ENCODE measurements at regions not wholly inside any gene's neighbourhood (a gene's known extent, or its start where the extent isn't known, plus 50 kb on each side); places are given as distances from the start of the nearest gene placed in this dataset.

- H3K4me1 ChIP-seq (ENCODE audit: control insufficient read depth, insufficient read depth, low read length) = no peaks in the 10 kb centered on the region
- H3K36me3 ChIP-seq (ENCODE audit: control insufficient read depth, insufficient read depth, low read length) = no peaks in the 10 kb centered on the region
- no peak overlapping the region for H3K9ac ChIP-seq (ENCODE audit: low read length)
- no peaks in the 10 kb centered on the region for H3K9me3 ChIP-seq (ENCODE audit: control insufficient read depth, insufficient read depth, low read depth, low read length)
- H3K4me3 ChIP-seq (ENCODE audit: low read depth, low read length) = no peak overlapping the region
- H3K27me3 ChIP-seq (ENCODE audit: control insufficient read depth, insufficient read depth, low read length) = no peaks in the 10 kb centered on the region
- H3K27ac ChIP-seq (ENCODE audit: low read depth, low read length) = no peak overlapping the region
Observed at GRCh38 chr11:122399375-122399774, 256.1 kb upstream of the UBASH3B start.

- Histone ChIP-seq H3K4me1 (ENCODE audit: control insufficient read depth, insufficient read depth, low read length) (no peaks in the 10 kb centered on the region), H3K27ac (ENCODE audit: low read depth, low read length) (no peak overlapping the region), H3K36me3 (ENCODE audit: control insufficient read depth, insufficient read depth, low read length) (no peaks in the 10 kb centered on the region), H3K9ac (ENCODE audit: low read length) (no peak overlapping the region), H3K4me3 (ENCODE audit: low read depth, low read length) (no peak overlapping the region), H3K9me3 (ENCODE audit: control insufficient read depth, insufficient read depth, low read depth, low read length) (no peaks in the 10 kb centered on the region), H3K27me3 (ENCODE audit: control insufficient read depth, insufficient read depth, low read length) (no peaks in the 10 kb centered on the region)
Observed at GRCh38 chr11:122398851-122399250, 256.7 kb upstream of the UBASH3B start.

- Histone ChIP-seq H3K9ac (ENCODE audit: low read length) (no peak overlapping the region), H3K4me1 (ENCODE audit: control insufficient read depth, insufficient read depth, low read length) (no peaks in the 10 kb centered on the region), H3K36me3 (ENCODE audit: control insufficient read depth, insufficient read depth, low read length) (no peaks in the 10 kb centered on the region), H3K27ac (ENCODE audit: low read depth, low read length) (no peak overlapping the region), H3K4me3 (ENCODE audit: low read depth, low read length) (no peak overlapping the region), H3K27me3 (ENCODE audit: control insufficient read depth, insufficient read depth, low read length) (no peaks in the 10 kb centered on the region), H3K9me3 (ENCODE audit: control insufficient read depth, insufficient read depth, low read depth, low read length) (no peaks in the 10 kb centered on the region)
Observed at GRCh38 chr11:122398167-122398566, 257.4 kb upstream of the UBASH3B start.

- Histone ChIP-seq H3K36me3 (ENCODE audit: control insufficient read depth, insufficient read depth, low read length) (no peaks in the 10 kb centered on the region), H3K4me1 (ENCODE audit: control insufficient read depth, insufficient read depth, low read length) (no peaks in the 10 kb centered on the region), H3K4me3 (ENCODE audit: low read depth, low read length) (no peak overlapping the region), H3K9ac (ENCODE audit: low read length) (no peak overlapping the region), H3K27ac (ENCODE audit: low read depth, low read length) (no peak overlapping the region), H3K27me3 (ENCODE audit: control insufficient read depth, insufficient read depth, low read length) (no peaks in the 10 kb centered on the region), H3K9me3 (ENCODE audit: control insufficient read depth, insufficient read depth, low read depth, low read length) (0 out of 2 replicates have a peak, but pooled peaks cover 8% of the 10 kb centered on the region)
Observed at GRCh38 chr11:122395282-122395681, 260.2 kb upstream of the UBASH3B start.

- no peaks in the 10 kb centered on the region for H3K4me1 ChIP-seq (ENCODE audit: control insufficient read depth, insufficient read depth, low read length)
- no peak overlapping the region for H3K9ac ChIP-seq (ENCODE audit: low read length)
- H3K4me3 ChIP-seq (ENCODE audit: low read depth, low read length) = no peak overlapping the region
- 0 out of 2 replicates have a peak, but pooled peaks cover 10% of the 10 kb centered on the region for H3K9me3 ChIP-seq (ENCODE audit: control insufficient read depth, insufficient read depth, low read depth, low read length)
- H3K27ac ChIP-seq (ENCODE audit: low read depth, low read length) = no peak overlapping the region
- H3K36me3 ChIP-seq (ENCODE audit: control insufficient read depth, insufficient read depth, low read length) = no peaks in the 10 kb centered on the region
- H3K27me3 ChIP-seq (ENCODE audit: control insufficient read depth, insufficient read depth, low read length) = no peaks in the 10 kb centered on the region
Observed at GRCh38 chr11:122394313-122394712, 261.2 kb upstream of the UBASH3B start.

GRCh38 chr11:122393209-122393860 is 262.2 kb upstream of the UBASH3B start:
- Histone ChIP-seq H3K9ac (ENCODE audit: low read length) (no peak overlapping the region), H3K27ac (ENCODE audit: low read depth, low read length) (no peak overlapping the region), H3K9me3 (ENCODE audit: control insufficient read depth, insufficient read depth, low read depth, low read length) (0 out of 2 replicates have a peak, but pooled peaks cover 10% of the 10 kb centered on the region), H3K4me3 (ENCODE audit: low read depth, low read length) (no peak overlapping the region), H3K27me3 (ENCODE audit: control insufficient read depth, insufficient read depth, low read length) (no peaks in the 10 kb centered on the region), H3K36me3 (ENCODE audit: control insufficient read depth, insufficient read depth, low read length) (no peaks in the 10 kb centered on the region), H3K4me1 (ENCODE audit: control insufficient read depth, insufficient read depth, low read length) (no peaks in the 10 kb centered on the region)

- Histone ChIP-seq H3K4me3 (ENCODE audit: low read depth, low read length) (no peak overlapping the region), H3K4me1 (ENCODE audit: control insufficient read depth, insufficient read depth, low read length) (no peaks in the 10 kb centered on the region), H3K9ac (ENCODE audit: low read length) (no peak overlapping the region), H3K27ac (ENCODE audit: low read depth, low read length) (no peak overlapping the region), H3K9me3 (ENCODE audit: control insufficient read depth, insufficient read depth, low read depth, low read length) (0 out of 2 replicates have a peak, but pooled peaks cover 10% of the 10 kb centered on the region), H3K36me3 (ENCODE audit: control insufficient read depth, insufficient read depth, low read length) (no peaks in the 10 kb centered on the region), H3K27me3 (ENCODE audit: control insufficient read depth, insufficient read depth, low read length) (no peaks in the 10 kb centered on the region)
Observed at GRCh38 chr11:122392508-122392907, 263.0 kb upstream of the UBASH3B start.

- Histone ChIP-seq H3K9me3 (ENCODE audit: control insufficient read depth, insufficient read depth, low read depth, low read length) (0 out of 2 replicates have a peak, but pooled peaks cover 10% of the 10 kb centered on the region), H3K27ac (ENCODE audit: low read depth, low read length) (no peak overlapping the region), H3K4me3 (ENCODE audit: low read depth, low read length) (no peak overlapping the region), H3K9ac (ENCODE audit: low read length) (no peak overlapping the region), H3K36me3 (ENCODE audit: control insufficient read depth, insufficient read depth, low read length) (no peaks in the 10 kb centered on the region), H3K4me1 (ENCODE audit: control insufficient read depth, insufficient read depth, low read length) (no peaks in the 10 kb centered on the region), H3K27me3 (ENCODE audit: control insufficient read depth, insufficient read depth, low read length) (no peaks in the 10 kb centered on the region)
Observed at GRCh38 chr11:122391049-122391448, 264.5 kb upstream of the UBASH3B start.

- no peak overlapping the region for H3K9ac ChIP-seq (ENCODE audit: low read length)
- no peaks in the 10 kb centered on the region for H3K36me3 ChIP-seq (ENCODE audit: control insufficient read depth, insufficient read depth, low read length)
- H3K4me1 ChIP-seq (ENCODE audit: control insufficient read depth, insufficient read depth, low read length) = no peaks in the 10 kb centered on the region
- no peaks in the 10 kb centered on the region for H3K9me3 ChIP-seq (ENCODE audit: control insufficient read depth, insufficient read depth, low read depth, low read length)
- no peak overlapping the region for H3K4me3 ChIP-seq (ENCODE audit: low read depth, low read length)
- no peak overlapping the region for H3K27ac ChIP-seq (ENCODE audit: low read depth, low read length)
- H3K27me3 ChIP-seq (ENCODE audit: control insufficient read depth, insufficient read depth, low read length) = no peaks in the 10 kb centered on the region
Observed at GRCh38 chr11:122383186-122383585, 267.2 kb upstream of the BLID start.

GRCh38 chr11:122375687-122376399 is 259.8 kb upstream of the BLID start:
- Histone ChIP-seq H3K4me3 (ENCODE audit: low read depth, low read length) (no peak overlapping the region), H3K4me1 (ENCODE audit: control insufficient read depth, insufficient read depth, low read length) (no peaks in the 10 kb centered on the region), H3K27me3 (ENCODE audit: control insufficient read depth, insufficient read depth, low read length) (no peaks in the 10 kb centered on the region), H3K9ac (ENCODE audit: low read length) (no peak overlapping the region), H3K9me3 (ENCODE audit: control insufficient read depth, insufficient read depth, low read depth, low read length) (no peaks in the 10 kb centered on the region), H3K27ac (ENCODE audit: low read depth, low read length) (no peak overlapping the region), H3K36me3 (ENCODE audit: control insufficient read depth, insufficient read depth, low read length) (no peaks in the 10 kb centered on the region)

- Histone ChIP-seq H3K9me3 (ENCODE audit: control insufficient read depth, insufficient read depth, low read depth, low read length) (no peaks in the 10 kb centered on the region), H3K9ac (ENCODE audit: low read length) (no peak overlapping the region), H3K27me3 (ENCODE audit: control insufficient read depth, insufficient read depth, low read length) (no peaks in the 10 kb centered on the region), H3K27ac (ENCODE audit: low read depth, low read length) (no peak overlapping the region), H3K4me3 (ENCODE audit: low read depth, low read length) (no peak overlapping the region), H3K36me3 (ENCODE audit: control insufficient read depth, insufficient read depth, low read length) (no peaks in the 10 kb centered on the region), H3K4me1 (ENCODE audit: control insufficient read depth, insufficient read depth, low read length) (0 out of 2 replicates have a peak, but pooled peaks cover 7% of the 10 kb centered on the region)
Observed at GRCh38 chr11:122368796-122369195, 252.8 kb upstream of the BLID start.

Measured in HUES6 (cell line).